ENCODE measurements at regions not wholly inside any gene's neighbourhood (a gene's known extent, or its start where the extent isn't known, plus 50 kb on each side); places are given as distances from the start of the nearest gene placed in this dataset.

- DNase-seq (ENCODE audit: low spot score): no peak
These were observed 826.6 kb upstream of the COBL start for GRCh38 chr7:52143219-52143618.

- no peak for DNase-seq (ENCODE audit: low spot score)
These were observed 824.2 kb upstream of the COBL start for GRCh38 chr7:52140851-52141250.

- DNase-seq (ENCODE audit: low spot score): no peak
These were observed 818.8 kb upstream of the COBL start for GRCh38 chr7:52135403-52135802.

DNA sequence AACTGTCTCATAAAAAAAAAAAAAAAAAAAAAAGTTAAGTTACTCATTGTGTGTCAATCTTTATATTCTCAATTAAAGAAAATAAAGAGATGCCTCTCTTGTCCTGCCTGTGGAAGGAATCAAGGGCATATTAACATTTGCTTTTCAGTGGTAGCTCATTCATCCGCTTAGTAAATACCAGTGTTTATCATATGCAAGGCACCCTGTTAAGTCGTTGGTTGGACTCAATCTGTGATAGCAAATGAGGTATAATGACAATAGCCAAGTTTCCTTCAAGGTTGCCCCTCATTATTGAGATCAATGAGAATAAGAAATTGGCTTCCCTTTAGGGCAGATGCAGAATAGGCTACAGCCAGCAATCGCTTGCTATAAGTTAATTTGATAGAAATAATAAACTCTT, 812.7 kb upstream of the COBL start:
- no peak for DNase-seq (ENCODE audit: low spot score)

GRCh38 chr7:52120912-52121311, 804.3 kb upstream of the COBL start:
- no peak for DNase-seq (ENCODE audit: low spot score)

DNA sequence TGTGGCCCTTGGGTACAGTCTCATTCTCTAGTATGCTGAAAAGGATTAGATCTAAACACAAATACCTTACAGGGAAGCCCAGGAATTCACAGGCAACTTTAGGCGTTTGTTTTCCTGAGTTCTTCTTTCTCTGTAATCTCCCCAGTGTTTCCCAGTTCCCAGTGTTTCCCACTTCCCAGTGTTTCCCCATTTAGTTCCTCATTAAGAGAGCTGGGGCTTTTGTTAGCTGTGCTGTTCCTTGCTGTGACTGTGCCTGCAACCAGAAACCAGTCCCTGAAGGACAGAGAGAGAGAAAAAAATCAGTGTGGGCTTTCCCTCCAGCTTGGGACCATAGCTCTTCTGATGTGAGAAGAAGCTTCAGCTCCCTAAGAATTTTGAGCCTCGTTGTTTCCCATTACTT, 802.9 kb upstream of the COBL start:
- DNase-seq (ENCODE audit: low spot score): no peak

- DNase-seq (ENCODE audit: low spot score): no peak
These were observed 797.9 kb upstream of the COBL start for GRCh38 chr7:52114509-52114908.

GRCh38 chr7:52114056-52114455, 797.4 kb upstream of the COBL start:
- no peak for DNase-seq (ENCODE audit: low spot score)

DNA sequence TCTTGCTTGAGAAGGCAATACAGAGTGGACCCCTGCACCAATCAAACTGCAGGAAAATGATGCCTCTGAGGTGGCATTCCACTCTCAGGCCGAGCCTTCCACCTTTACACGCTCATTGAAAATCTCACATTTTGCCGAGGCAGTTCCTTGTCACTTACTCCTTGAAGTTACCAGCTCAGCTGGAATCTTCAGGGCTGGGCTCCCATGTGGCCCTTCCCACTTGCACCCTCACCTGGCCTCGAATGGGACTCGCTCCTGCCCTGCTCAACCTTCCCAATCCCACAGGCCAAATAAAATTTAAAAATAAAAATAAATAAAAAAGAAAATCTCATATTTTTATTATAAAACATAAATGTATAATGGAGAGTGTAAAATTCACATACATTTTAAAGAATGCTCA, 790.7 kb upstream of the COBL start:
- DNase-seq (ENCODE audit: low spot score): no peak

GRCh38 chr7:52095861-52096260, 779.3 kb upstream of the COBL start:
- DNase-seq (ENCODE audit: low spot score): no peak

DNA sequence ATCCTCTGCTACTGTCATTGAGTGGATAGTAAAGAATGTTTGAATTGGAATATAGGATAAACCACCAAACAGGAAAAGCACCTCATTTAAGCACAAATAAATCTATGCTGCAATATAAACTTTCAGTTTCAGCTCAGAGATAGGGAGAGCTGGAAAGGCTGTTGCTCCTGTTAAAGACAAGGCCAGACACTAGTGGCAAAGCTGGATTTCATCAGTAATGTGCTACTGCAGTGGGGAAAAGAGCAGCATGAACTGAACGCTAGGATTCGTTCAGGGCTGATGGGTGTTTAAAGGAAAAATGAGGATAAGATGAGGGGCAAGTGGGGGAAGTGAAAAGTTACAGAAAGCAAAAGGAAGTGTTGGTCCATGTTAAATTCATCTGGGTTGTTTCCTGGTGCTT, 775.4 kb upstream of the COBL start:
- no peak for DNase-seq (ENCODE audit: low spot score)

GRCh38 chr7:52091101-52091500, 774.5 kb upstream of the COBL start:
- DNase-seq (ENCODE audit: low spot score): no peak

DNA sequence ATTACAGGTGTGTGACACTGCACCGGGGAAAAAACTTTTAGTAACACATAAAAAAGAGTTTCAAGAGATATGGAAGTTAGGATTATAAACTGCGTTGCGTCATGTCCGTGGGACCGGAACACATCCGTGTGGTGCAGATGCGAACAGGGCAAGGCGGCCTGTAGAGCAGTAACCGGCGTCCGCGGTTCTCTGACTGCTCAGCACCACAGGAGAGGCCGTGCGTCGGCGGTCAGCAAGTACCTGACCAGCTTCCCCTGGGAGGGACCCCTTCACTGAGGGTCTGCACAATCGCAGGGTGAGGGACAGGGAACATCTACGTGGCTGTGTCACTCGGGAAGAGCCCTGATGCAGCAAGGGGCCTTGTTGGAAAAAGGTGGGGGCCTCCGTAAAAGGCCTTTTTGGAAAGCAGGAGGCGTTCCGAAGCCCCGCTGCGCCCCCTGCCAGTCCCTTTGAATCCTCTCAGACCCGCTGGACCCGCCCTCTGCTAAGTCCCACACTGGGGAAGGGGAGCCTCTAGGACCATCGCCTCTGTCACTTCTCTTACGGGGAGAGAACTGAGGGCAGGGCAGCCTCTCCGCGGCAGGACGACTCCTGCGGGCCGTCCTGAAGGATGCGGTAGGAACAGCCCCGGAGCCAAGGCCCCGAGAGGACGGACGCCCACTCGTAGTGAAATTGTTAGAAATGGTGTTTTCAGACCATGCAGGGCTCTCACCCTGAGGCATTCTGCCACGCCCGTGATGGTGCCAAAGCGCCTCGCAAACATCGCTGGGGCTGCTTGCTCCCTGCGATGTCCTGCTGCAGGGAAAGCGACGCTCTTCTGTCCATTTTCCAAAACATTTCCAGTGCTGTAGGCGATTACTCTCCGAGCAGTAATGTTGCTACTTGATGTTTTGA, 771.6 kb upstream of the COBL start:
- DNase-seq (ENCODE audit: low spot score): no peak

DNA sequence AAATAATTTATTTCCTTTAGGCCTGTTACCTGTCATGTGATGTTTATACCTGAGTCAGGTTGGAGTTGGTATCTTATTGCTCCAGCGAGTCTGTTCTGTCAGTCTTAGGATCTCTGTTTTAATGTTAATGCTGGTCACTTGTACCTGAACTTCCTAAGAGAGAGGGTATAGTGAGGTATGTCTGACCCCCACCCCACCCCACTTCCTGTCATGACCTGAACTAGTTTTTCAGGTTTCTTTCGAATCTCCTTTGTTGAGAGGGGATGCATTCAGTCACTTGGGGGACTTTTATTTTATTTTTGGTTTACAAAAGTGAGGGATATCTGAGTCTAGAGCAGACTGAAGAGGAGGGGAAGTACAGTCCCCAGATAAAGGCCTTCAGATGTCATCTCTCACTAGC, 769.0 kb upstream of the COBL start:
- no peak for DNase-seq (ENCODE audit: low spot score)

GRCh38 chr7:52080493-52080892, 763.9 kb upstream of the COBL start:
- no peak for DNase-seq (ENCODE audit: low spot score)

DNA sequence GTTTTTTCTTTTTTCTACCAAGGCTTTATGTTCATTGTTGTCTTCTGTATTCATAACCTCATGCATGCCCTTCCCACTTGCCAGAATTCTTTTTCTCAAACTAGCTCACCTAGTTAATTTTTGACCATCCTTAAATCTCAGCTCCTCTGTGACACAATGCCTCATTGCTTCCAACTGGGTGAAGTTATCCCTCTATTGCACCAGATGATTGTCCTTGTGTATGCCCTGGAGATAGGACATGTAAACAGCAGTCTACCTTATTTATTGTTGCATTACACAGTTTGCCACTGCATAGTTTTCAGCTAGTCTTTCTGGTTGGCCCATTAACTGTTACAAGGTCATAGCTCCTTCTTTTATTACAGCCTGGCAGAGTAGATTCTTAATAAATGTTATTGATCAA, 763.1 kb upstream of the COBL start:
- DNase-seq (ENCODE audit: low spot score): no peak

DNA sequence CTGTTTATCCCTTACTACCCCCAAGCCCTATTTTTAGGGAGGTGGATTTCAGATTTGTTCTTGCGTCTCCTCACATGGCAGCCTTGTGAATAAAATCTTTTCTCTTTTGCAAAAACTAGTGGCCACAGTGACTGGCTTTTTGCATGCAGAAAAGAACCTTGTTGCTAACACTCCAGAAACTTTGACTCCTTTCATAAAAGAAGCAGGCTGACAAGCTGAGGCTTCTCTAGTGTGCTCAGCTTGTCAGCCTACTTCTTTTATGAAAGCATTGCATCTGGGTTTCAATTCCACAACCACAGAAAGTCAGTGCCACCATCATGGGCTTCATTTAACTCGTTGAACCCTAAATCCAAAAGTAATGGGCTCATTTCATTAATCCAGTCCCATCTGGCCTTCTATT, 761.0 kb upstream of the COBL start:
- no peak for DNase-seq (ENCODE audit: low spot score)

- DNase-seq (ENCODE audit: low spot score): no peak
These were observed 758.3 kb upstream of the COBL start for GRCh38 chr7:52074912-52075311.

GRCh38 chr7:52074071-52074470, 757.5 kb upstream of the COBL start:
- DNase-seq (ENCODE audit: low spot score): no peak

- no peak for DNase-seq (ENCODE audit: low spot score)
These were observed 755.1 kb upstream of the COBL start for GRCh38 chr7:52071744-52072143.

- no peak for DNase-seq (ENCODE audit: low spot score)
These were observed 747.9 kb upstream of the COBL start for GRCh38 chr7:52064493-52064892.

DNA sequence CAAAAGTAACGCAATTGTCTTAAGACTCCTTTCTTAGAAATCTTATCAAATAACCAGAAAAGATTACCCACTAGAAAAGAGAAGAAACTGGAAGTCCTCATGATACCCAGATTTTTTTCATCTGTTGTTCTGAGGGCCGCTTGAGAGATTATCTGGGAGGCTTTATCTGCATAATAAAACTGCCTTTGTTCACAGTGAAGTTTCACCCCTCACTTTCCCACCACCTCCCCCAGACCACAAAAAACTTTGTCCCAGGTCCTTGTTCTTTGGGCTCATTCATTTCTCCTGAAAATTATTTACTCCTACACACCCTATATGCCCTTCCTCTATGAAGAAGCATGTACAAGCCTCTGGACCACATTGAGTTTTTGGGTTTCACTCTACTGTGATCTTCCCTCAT, 745.1 kb upstream of the COBL start:
- no peak for DNase-seq (ENCODE audit: low spot score)

- no peak for DNase-seq (ENCODE audit: low spot score)
These were observed 736.9 kb upstream of the COBL start for GRCh38 chr7:52053525-52053924.

- DNase-seq (ENCODE audit: low spot score): no peak
These were observed 714.1 kb upstream of the COBL start for GRCh38 chr7:52030722-52031121.
